CD4-positive, alpha-beta T cell treated with Interleukin-1 beta for 1 hour (primary cell): ENCODE measurements at regions not wholly inside any gene's neighbourhood (a gene's known extent, or its start where the extent isn't known, plus 50 kb on each side); places are given as distances from the start of the nearest gene placed in this dataset.
"Not testable (repeated sequence)": the region's sequence is repeated elsewhere in the genome, so short reads cannot be mapped to it uniquely, and the experiment has no call there.

Experiments
- DNase-seq, 2 donors: peaks; one replicate each; pipeline ENCODE4 v3.0.0-alpha.2; 2020 to 2022

DNA sequence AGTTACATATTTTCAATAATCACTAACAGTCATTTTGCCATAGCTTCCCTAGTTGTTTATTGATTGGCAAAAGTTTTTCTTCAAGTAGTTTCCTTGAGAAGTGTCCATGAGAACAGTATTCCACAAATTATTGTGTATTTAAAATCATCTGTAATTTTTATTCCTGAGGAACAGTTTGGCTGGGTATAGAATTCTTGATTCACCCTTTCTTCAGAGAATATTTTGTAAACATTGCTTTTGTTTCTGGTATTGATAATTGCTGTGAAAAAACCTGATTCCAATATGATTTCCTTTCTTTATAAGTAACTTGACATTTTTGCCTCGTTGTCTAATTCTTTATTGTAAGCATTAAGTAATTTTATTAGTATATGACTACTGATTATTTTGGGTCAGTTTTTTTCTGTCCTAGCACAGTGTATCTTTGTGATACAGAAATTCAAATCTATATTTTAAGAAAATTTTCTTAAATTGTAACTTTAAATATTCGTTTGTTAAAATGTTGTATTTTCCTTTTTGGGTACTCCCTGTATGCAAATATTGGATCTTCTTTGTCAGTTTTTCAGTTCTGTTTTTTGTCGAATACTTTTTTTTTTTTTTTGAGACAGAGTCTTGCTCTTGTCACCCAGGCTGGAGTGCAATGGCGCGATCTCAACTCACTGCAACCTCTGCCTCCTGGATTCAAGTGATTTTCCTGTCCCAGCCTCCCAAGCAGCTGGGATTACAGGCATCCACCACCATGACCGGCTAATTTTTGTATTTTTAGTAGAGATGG is 162.0 kb upstream of the ATP2B1 start:
- no peak for DNase-seq

DNA sequence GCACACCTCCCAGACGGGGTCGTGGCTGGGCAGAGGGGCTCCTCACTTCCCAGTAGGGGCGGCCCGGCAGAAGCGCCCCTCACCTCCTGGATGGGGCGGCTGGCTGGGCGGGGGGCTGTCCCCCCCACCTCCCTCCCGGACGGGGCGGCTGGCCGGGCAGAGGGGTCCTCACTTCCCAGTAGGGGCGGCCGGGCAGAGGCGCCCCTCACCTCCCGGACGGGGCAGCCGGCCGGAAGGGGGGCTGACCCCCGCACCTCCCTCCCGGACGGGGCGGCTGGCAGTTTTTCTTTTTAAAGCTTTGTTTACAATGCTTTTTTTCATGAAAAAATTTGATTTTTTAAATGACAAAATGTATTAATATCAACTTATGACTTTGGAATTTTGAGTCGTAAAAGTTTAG is 159.0 kb upstream of the ATP2B1 start:
- not testable (repeated sequence) for DNase-seq

DNA sequence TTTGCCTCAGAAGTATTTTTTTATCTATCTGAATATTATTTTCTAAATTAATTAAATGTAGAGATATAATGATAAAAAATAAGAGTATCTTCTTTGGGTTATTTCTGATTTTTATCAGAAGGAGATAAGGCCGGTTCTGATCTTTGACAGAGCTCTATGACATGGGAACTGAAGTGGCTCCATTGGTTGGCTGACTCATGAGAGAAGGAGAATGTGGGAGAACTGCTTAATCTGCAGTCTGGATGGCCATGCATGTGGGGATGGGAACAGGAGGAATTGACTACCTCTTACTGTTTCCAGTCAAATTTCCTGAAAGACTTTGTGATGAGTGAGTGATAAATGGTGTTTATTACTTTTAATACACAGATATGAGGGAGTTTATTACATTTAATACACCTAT is 155.8 kb upstream of the ATP2B1 start:
- DNase-seq = peak in 1 of 2 donors; percentile 33

DNA sequence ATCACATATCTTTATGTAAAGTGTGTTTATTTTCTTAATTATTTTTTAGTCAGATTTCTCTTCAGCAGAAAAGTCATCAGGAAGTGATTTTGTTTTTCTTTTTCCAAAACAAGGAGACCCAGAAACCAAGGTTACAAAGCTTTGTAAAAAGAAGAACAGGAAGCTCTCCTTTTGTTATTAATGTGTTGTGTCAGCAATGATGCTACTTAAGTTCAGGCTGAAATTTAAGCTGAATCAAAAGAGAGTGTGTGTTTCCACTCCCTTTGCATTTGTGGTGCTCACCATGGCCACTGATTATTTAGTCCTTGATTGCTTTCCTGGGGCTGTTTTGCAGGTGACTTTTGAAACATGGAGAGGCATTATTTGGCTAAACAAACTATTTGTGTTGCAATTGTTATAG is 155.3 kb upstream of the ATP2B1 start:
- peak; percentile 48 to 76 for DNase-seq

DNA sequence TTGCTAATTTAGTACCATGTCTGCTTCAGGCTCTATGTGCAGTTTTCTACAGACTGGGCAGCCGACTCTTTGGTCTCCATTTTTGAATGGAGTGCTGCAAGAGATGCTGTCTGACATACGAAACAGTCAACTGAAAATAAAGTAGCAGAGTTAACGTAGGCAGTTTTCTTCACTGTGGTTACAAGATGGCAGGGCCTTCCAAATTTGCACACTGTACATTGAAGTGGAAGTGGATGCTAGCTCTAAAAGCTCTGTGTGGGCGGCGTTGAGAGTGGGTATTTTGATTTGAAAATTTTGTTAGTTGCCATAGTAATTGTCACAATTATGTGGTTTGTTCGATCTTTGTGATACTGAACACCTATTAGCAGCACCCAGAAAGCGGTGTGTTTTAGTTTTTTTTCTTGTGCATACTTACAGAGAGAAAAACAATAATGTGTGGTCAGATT is 154.9 kb upstream of the ATP2B1 start:
- DNase-seq = peak; percentile 82 to 88

DNA sequence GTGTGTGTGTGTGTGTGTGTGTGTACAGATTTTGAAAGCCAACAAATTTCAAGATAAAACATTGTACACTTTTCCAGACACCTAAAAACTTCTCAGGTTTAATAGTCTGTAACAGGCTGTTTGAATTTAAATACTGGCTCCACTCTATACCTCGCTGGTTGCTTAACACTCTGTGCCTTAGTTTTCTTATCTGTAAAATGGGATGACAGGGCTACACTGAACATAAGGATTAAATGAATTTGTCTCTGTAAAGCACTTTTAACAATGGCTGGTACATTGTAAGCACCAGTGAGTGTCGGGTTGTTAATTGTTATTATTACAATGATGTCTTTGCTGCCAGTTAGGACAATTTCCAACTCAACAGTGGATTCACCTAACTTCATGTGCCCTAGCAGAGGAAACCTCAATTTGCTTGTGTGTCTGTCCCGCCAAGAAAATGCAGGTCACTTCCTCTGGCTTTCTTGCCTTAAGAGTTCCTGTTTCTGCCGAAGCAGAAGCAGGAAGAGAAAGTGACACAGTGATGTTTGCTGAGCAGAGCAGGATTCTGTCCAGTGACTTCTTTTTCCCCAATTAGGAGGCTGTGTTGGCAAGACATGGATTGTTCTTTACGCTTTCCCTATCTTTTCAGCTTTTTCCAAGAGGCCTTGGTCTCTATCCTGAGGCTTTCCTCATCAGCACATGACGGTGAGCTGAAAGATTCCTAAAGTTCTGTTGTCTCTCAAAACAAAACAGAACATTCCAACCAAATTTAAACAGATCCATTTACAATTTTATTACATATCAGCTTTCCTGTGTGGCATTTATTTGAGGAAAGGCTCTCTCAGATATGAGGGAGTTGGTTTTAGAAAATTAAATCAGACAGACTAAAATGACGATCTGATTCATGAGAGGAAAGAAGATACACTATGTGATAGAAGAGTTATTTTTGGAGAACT is 154.1 kb upstream of the ATP2B1 start:
- peak; percentile 76 to 78 for DNase-seq

DNA sequence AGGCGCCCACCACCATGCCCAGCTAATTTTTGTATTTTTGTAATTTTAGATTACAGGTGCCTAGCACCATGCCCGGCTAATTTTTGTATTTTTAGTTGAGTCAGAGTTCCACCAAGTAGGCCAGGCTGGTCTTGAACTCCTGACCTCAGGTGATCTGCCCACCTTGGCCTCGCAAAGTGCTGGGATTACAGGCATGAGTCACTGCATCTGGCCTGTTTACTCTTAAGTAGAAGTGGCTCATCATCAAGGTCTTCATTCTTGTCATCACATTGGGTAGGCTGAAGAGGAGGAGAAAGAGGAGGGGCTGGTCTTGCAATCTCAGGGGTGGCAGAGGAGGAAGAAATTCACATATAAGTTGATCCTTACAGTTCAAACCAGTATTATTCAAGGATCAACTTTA is 152.4 kb upstream of the ATP2B1 start:
- DNase-seq = peak in 1 of 2 donors; percentile 19

DNA sequence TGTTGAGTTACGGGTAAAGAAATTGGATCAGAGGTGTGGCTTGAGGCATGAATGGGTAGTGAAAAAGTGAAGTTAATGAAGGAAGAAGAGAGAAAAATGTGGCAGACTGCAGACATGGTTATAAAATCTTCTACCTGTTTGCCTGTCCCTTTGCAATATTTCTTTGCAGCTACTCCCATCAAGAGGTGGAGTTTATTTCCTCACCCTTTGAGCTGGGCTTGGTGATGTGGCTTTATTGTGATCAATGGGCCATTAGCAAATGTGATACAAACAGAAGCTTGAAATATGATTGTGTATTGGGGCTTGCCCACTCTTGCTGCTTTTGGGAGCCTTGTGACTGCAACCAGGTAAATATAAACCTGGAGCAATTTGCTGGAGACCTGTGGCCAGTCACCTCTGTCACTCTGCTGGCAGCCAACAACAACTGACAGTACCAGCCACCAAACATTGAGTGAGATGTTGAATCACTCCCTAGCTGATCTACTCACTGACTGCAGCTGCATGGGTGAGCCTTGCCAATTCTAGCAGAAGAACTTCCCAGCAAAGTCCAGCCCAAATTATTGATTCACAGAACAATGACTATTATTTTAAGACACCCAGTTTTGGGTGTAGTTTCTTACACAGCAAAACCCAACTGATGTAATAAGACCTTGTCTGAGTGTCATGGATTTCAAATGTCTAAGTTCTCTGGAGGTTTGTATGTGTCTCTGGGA is 151.0 kb upstream of the ATP2B1 start:
- DNase-seq = peak in 1 of 2 donors; percentile 43

DNA sequence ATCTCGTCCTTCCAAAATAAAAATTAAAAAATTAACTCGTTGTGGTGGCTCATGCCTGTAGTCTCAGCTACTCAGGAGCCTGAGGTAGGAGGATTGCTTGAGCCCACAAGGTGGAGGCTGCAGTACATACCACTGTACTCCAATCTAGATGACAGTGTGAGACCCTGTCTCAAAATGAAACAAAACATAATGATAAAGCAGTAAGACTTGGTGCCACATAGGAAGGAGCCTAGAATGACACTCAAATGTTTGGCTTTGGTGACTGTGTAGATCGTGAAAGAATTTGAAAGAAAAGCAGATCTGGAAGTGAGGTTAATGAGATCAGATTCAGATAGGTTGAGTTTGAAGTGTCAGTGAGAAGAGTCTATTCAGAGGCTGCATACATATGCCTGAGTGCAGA is 150.1 kb upstream of the ATP2B1 start:
- no peak for DNase-seq

DNA sequence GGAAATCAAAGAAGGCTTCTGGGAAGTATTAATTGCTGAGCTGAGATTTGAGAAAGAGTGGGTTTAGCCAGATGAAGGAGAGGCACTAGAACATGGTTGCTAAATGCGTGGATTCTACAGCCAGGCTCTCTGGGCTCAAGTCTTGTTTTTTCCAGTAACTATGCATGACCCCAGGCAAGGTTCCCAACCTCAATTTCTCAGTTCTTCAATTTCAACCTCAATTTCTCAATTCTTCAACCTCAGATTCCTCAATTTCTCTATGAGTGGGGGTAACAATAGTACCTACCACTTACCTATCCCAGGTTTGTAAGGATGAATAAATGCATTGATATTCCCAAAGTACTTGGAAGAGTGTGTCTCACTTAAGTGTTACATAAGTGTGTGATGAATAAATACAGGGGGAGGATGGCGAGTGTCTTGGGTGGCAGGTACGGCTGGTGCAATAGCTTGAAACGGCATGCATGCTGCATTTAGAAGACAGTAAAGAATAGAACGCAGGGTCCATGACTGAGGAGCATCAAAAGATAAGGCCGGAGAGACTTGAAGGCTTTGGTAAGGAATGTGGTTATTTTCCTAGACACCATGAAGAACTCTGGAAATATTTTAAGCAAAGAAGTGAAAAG is 149.1 kb upstream of the ATP2B1 start:
- peak in 1 of 2 donors; percentile 17 for DNase-seq

DNA sequence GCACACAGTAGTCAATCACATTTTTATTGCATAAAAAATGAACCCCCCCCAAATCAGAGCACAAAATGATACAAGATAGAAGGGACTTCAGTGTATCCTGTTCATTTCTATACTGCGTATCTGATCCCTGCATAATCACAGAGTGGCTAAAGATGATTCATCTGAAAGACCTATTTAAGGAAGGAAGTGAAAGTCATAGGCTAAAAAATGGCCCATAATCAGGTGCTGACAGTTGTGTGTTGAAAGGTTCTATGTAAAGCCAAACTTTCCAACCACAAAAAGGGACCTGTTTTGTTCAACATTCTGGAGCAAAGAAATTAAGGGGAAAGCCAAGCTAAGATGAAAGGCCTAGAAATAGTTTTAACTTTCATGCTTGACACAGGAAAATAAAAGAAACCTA is 147.8 kb upstream of the ATP2B1 start:
- peak in 1 of 2 donors; percentile 25 for DNase-seq

DNA sequence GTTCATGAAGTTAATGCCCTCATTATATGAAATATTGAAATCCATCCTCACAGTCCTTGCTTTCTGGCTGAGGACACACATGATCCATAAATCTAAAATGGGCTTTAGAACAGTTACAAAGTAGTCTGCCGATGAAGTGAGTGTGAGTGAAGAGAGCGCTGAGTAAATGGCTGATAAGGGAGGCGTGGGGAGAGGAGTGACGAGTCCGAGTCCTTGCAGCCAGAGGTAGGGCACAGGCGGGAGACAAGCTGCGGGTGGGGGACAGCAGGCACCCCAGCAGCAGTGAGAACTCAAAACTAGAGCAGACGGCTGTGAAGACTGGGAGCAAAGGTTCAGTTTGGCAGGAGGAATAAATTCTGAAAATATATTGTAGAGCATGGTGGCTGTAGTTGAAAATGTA is 140.1 kb upstream of the ATP2B1 start:
- no peak for DNase-seq

DNA sequence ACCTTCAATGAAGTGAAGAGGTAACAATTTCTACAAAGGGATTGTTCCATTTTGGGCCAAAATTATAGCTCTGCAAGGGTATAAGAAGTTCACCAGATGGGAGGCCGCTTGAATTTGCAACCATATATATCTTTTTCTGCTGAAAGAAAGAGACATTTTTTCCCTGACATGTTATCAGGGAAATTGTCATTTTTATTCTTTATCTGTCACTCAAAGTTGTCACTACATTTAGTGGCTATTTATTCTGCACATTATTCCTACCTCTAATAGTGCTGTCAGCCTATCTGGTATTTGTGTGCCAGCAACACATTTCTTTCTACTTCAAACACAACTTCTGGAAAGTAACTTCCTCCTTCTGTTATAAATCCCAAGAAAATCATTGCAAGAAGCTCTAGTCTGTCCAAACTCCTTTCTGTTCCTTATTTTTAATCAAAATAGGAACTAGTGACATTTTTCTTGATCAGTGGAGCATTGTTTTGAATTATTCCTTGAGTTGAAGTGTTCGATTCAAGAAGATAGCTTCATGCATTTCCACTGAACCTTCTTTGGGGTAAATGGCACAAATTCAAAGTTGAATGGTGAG is 137.9 kb upstream of the ATP2B1 start:
- DNase-seq = no peak

DNA sequence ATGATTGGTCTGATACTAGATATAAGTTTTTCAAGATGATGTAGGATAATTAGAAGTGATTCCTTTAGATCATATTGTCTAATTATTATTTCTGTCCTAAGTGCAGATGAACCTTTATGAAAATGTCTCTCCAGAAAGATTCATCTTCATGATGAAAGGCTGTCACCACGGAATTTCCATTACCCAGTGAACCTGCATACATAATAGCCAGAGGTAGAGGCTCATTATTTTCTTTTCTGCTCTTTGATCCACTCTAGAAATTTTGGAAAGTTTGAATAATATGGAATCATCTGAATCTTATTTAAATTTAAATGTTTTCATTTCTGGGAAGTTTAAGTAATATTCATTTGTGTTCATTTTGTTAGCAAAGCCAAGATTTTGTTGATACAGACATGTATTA is 137.1 kb upstream of the ATP2B1 start:
- DNase-seq = no peak

DNA sequence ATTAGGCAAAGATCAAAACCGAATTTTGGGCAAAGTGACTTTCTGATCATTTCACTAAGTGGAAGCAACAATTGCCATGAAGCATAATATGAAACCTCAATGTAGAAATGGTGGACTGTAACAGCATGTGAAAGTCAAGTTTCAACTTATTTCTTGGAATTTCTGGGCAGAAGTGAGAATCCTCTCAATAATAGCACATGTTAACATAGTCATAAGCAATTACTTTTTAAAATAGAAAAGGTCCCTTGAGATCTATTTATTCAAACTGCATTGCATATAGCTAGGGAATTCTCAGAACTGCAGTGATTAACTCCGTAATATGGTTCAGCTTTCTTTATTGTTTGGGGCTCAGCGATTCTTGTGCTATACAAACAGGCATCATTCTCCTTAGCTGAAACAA is 136.7 kb upstream of the ATP2B1 start:
- no peak for DNase-seq

DNA sequence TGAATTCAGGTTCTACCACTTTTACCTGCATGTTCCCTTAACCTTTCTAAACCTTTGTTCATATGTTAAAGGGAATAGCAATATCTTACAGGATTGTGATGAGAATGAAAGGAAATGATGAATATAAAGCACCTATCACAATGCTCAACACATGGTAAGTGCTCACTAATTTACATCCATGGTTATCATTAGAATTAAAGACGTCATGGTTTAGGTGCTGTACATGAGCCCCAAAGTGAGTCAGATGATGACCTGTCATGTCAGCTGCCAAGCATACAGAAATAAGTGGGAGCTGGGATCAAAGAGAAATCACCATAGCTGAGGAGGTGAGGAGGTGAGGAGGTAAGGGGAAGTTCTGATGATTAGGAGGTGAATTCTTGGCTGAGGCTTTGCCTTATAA is 135.9 kb upstream of the ATP2B1 start:
- no peak for DNase-seq

DNA sequence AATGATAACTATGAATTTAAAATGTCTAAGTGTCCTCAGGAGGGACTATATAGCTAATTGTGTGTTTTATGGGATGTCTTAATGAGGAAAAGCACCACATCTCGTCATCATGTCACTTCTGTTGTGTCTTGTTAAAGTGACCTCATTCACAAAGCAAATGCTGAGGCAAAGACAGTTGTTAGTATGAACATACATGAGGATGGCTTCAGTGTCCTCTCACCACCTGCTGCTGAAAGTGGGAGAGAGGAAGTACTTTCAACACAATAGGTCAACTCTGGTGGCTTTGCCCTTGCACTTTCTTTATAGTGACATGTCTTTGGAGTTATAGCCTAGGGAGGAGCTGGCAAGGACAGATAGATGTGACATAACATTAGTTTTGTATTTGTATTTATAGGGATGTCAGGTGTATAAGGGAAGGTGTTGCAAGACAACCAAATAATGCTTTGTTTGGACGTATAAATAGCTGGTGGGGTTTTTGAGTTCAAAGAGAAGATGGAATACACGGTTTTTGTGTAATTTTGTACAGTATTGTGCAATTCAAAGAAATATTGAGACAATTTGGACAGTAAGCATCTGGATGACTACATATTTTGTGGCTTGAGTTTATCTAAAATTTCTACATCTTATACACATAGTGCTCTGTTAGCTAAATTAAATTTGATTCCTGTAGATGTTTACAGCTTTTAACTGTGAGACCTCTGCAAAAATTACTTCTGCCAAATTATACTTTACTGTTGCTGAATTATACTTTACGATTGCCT is 131.7 kb upstream of the ATP2B1 start:
- no peak for DNase-seq

DNA sequence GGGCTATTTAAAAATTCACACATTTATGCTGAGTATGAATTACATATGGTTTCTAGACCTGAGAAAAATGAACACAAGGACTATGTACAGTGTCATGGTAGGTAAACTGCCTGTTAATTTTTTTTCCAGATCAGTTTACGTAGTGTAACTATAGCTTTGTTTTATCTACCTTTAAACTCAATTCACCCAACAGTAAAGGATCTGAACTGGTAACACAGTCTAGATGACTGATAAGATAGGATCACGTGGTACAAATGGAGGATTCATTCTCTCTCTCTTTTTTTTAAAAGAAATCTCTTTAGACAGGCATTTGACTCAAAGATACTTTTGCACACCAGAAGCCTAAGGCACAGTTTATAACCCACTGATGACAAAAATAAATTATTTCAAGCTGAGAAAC is 130.8 kb upstream of the ATP2B1 start:
- DNase-seq = no peak

DNA sequence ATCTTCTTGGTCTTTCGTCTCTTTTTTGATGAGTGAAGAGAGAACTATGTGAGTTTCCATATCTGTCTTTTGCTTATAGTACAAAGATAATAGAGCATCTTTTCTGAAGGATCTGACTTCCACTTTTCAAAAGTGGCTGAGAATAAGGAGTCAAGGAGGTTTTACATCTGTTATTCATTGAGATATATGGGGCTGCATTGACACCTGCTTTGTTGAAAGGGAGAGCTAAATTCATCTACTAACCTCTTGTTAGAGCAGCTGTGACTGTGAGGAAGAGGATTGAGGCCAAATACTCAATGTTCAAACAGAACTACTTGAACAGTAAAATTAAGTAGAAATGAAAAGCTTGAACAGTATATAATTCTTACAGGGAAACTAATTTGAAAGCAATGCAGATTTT is 130.2 kb upstream of the ATP2B1 start:
- no peak for DNase-seq

DNA sequence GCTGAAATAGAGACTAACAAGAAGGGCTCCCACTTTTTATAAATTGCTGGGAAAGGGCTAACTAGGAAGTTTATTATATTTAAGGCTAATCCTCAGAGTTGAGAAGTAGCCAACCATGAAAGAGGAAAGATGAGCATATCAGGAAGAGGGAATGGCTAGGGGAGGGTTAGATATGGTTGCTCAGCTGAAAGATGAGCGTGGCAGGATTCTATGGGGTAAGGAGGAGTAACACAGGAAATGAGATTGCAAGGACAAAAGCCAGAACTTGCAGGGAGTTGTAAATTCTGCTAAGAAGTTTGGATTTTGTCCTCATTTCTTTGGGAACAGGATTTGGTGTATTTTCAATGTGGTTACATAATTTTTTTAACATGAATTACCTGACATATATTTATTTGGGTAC is 127.4 kb upstream of the ATP2B1 start:
- DNase-seq = no peak

DNA sequence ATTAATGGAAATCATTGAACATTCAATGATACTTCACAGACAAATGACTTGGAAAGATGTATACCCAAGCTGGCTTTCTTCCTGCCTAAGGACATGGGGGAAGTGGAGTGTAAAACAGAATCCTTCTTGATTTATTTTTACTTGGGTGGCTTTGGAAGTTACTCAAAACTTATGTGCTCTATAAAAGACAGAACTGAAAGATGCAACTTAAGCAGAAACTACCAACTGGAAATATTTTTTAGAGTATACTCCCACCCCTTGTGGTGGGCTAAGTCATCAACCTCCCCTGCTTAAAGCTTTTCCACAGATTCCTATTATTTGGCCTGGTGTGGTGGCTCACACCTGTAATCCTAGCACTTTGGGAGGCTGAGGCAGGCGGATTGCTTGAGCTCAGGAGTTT is 126.0 kb upstream of the ATP2B1 start:
- no peak for DNase-seq
